ENCODE measurements at regions not wholly inside any gene's neighbourhood (a gene's known extent, or its start where the extent isn't known, plus 50 kb on each side); places are given as distances from the start of the nearest gene placed in this dataset.

GRCh38 chr2:41763141-41763540 is 284.7 kb upstream of the PKDCC start:
- Histone ChIP-seq H3K27me3 (ENCODE audit: control insufficient read depth in 2 of 2, insufficient read depth in 2 of 2, low read length in 2 of 2) (no peaks in the 10 kb centered on the region), H3K9ac (ENCODE audit: insufficient read depth, low read length, poor library complexity, severe bottlenecking) (no peak overlapping the region), H3K4me2 (replicated peaks; ENCODE audit: extremely low read depth, low read length, poor library complexity, severe bottlenecking) (no peak overlapping the region), H3K4me3 (replicated peaks in 1 of 3; ENCODE audit: low read depth in 2 of 3, low read length in 3 of 3) (no peak overlapping the region), H3K4me1 (ENCODE audit: control insufficient read depth in 1 of 2, insufficient read depth in 2 of 2, low read length in 2 of 2) (no peaks in the 10 kb centered on the region), H3K27ac (ENCODE audit: low read depth in 1 of 2, low read length in 2 of 2) (no peak overlapping the region), H4K20me1 (ENCODE audit: insufficient read depth, low read length) (no peaks in the 10 kb centered on the region), H3K9me3 (replicated peaks in 1 of 2; ENCODE audit: control insufficient read depth in 1 of 2, insufficient read depth in 1 of 2, low read length in 2 of 2) (no peaks in the 10 kb centered on the region), H3K79me2 (ENCODE audit: insufficient read depth, low read length) (no peaks in the 10 kb centered on the region), H2AFZ (ENCODE audit: insufficient read depth, low read depth, low read length, poor library complexity, severe bottlenecking) (no peak overlapping the region), H3K36me3 (replicated peaks in 1 of 2; ENCODE audit: control insufficient read depth in 1 of 2, insufficient read depth in 2 of 2, low read length in 2 of 2) (no peaks in the 10 kb centered on the region)
- H3K36me3 Mint-ChIP-seq, result no peaks in the 10 kb centered on the region
- no peak overlapping the region for H3K4me3 Mint-ChIP-seq
- H3K27me3 Mint-ChIP-seq (ENCODE audit: low read depth in 3 of 3), result peaks cover 0 to 1% (median under 1%) of the 10 kb centered on the region in 3 donors
- H3K9me3 Mint-ChIP-seq, result peaks cover 0 to 5% (median 2%) of the 10 kb centered on the region in 7 donors
- DNase-seq, result no peak
- no peak overlapping the region for H3K27ac Mint-ChIP-seq
- TF ChIP-seq CTCF (IDR thresholded peaks at IDR 0.05), result no peak
- intact Hi-C loops (cut with micrococcal nuclease), result no loop called here
- no peaks in the 10 kb centered on the region for H3K4me1 Mint-ChIP-seq
- WGBS (ENCODE audit: insufficient coverage), result 83% methylated on average over 1 of the region's 4 CpGs

- no peak overlapping the region for H3K4me3 ChIP-seq (replicated peaks in 1 of 3; ENCODE audit: low read depth in 2 of 3, low read length in 3 of 3)
- no peaks in the 10 kb centered on the region for H3K9me3 ChIP-seq (replicated peaks in 1 of 2; ENCODE audit: control insufficient read depth in 1 of 2, insufficient read depth in 1 of 2, low read length in 2 of 2)
- H3K9ac ChIP-seq (ENCODE audit: insufficient read depth, low read length, poor library complexity, severe bottlenecking), result no peak overlapping the region
- peaks cover 0 to 4% (median 2%) of the 10 kb centered on the region in 7 donors for H3K9me3 Mint-ChIP-seq
- no peak overlapping the region for H3K27ac ChIP-seq (ENCODE audit: low read depth in 1 of 2, low read length in 2 of 2)
- TF ChIP-seq CTCF (IDR thresholded peaks at IDR 0.05), result no peak
- H4K20me1 ChIP-seq (ENCODE audit: insufficient read depth, low read length), result no peaks in the 10 kb centered on the region
- H3K4me1 Mint-ChIP-seq, result no peaks in the 10 kb centered on the region
- intact Hi-C loops (cut with micrococcal nuclease), result no loop called here
- H2AFZ ChIP-seq (ENCODE audit: insufficient read depth, low read depth, low read length, poor library complexity, severe bottlenecking), result no peak overlapping the region
- H3K4me1 ChIP-seq (ENCODE audit: control insufficient read depth in 1 of 2, insufficient read depth in 2 of 2, low read length in 2 of 2), result no peaks in the 10 kb centered on the region
- no peak for DNase-seq
- no peaks in the 10 kb centered on the region for H3K79me2 ChIP-seq (ENCODE audit: insufficient read depth, low read length)
- no peaks in the 10 kb centered on the region for H3K36me3 ChIP-seq (replicated peaks in 1 of 2; ENCODE audit: control insufficient read depth in 1 of 2, insufficient read depth in 2 of 2, low read length in 2 of 2)
- H3K4me2 ChIP-seq (replicated peaks; ENCODE audit: extremely low read depth, low read length, poor library complexity, severe bottlenecking), result no peak overlapping the region
- peaks cover 0 to 5% (median 1%) of the 10 kb centered on the region in 3 donors for H3K27me3 Mint-ChIP-seq (ENCODE audit: low read depth in 3 of 3)
- H3K36me3 Mint-ChIP-seq, result no peaks in the 10 kb centered on the region
- H3K27ac Mint-ChIP-seq, result no peak overlapping the region
- H3K4me3 Mint-ChIP-seq, result no peak overlapping the region
- 100% methylated on average over 1 of the region's 1 CpG for WGBS (ENCODE audit: insufficient coverage)
- peaks cover 0 to 3% of the 10 kb centered on the region in 2 donors for H3K27me3 ChIP-seq (ENCODE audit: control insufficient read depth in 2 of 2, insufficient read depth in 2 of 2, low read length in 2 of 2)
Observed at GRCh38 chr2:41764131-41764530, 283.7 kb upstream of the PKDCC start.
